GM13976 (cell line): ENCODE measurements at regions not wholly inside any gene's neighbourhood (a gene's known extent, or its start where the extent isn't known, plus 50 kb on each side); places are given as distances from the start of the nearest gene placed in this dataset.

ENCODE experiments used
- DNase-seq: peaks from one replicate; pipeline ENCODE4 v3.0.0; 2012; ENCODE audit warnings: low spot score
- in situ Hi-C: fragments of 300-500 bp; cut with MboI; formaldehyde crosslinking; loops from one replicate; pipeline ENCODE4 v1.12.0; 2022; ENCODE audit warnings: low sequenced_read_pairs, mixed read lengths, inconsistent platforms; ENCODE audit not compliant: unreplicated experiment
- TF ChIP-seq, protein P1 (sequence below): IDR thresholded peaks from 2 replicates; pipeline ENCODE4 v1.5.1; 2012; ENCODE audit warnings: borderline replicate concordance, mild to moderate bottlenecking; ENCODE audit not compliant: insufficient read depth; ENCODE audit errors: extremely low read depth, missing control alignments, control extremely low read depth

DNA sequence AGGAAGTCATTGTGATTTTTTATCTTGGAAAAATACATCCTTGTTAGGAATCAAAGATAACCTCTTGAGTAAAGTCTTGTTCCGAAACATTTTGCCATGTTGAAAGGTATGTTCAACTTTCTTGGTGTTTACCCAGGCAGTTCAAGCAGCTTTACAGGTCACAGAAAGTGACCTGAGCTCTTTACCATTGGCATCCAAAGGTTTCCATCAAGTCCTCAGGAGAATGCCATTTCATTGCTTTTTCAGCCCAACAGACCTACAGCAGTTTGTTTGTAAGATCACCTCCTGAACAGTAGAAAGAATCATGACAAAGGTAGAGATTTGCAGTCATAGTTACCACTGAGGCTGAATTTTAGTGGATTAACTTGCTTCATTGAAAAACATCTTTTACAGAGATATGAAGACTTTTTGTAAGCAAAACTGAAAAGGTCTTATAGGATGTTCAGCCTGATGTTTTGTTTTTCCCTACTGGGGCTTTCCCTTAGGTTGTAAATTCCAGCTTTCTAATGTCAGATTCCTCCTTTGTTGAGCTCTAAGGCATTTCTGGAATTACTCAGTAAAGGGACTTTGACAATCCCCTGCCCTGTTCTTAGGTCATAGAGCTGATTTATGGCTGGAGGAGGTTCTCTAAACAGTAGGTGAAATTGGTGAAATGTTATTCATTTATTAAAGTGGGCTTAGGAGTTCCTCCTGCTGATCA is 236.8 kb upstream of the RBMS1 start:
- TF ChIP-seq, protein P1, sequence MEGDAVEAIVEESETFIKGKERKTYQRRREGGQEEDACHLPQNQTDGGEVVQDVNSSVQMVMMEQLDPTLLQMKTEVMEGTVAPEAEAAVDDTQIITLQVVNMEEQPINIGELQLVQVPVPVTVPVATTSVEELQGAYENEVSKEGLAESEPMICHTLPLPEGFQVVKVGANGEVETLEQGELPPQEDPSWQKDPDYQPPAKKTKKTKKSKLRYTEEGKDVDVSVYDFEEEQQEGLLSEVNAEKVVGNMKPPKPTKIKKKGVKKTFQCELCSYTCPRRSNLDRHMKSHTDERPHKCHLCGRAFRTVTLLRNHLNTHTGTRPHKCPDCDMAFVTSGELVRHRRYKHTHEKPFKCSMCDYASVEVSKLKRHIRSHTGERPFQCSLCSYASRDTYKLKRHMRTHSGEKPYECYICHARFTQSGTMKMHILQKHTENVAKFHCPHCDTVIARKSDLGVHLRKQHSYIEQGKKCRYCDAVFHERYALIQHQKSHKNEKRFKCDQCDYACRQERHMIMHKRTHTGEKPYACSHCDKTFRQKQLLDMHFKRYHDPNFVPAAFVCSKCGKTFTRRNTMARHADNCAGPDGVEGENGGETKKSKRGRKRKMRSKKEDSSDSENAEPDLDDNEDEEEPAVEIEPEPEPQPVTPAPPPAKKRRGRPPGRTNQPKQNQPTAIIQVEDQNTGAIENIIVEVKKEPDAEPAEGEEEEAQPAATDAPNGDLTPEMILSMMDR, result no peak
- in situ Hi-C loops, result no loop called here

DNA sequence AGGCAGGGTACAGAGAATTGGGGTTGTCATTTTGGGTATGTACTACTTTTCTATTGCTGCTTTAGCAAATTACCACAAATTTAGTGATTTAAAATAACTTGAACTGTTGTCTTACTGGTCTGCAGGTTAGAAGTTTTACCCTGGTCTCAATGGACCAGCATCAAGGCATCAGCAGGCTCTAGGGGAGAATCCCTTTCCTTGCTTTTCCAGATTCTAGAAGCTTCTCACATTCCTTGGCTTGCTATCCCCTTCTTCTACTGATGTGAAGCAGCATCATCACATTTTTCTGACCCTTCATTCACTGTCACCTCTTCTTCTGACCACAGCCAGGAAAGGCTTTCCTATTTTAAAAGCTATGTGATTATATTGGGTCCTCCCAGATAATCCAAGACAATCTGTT is 237.8 kb upstream of the RBMS1 start:
- no peak for DNase-seq
- in situ Hi-C loops, result no loop called here

More for the DNA sequence above, 236.8 kb upstream of the RBMS1 start:
- no peak for DNase-seq

DNA sequence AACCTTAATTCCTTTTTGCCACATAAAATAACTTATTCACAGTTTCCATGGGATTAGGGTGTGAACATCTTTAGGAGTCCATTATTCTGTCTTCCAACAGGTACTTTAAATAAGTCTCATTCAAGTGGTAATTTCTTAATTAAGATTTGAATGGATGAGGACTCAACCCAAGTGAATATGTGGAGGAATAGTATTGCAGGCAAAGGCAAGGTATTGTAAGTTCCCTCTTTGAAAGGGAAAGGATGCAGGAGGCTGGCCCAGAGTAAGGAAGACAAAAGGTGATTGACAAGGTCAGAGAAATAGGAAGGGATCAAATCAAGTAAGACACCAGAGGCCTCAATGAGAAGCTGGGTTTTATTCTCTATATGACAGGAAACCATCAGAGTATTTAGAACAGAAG is 238.2 kb upstream of the RBMS1 start:
- no peak for DNase-seq
- TF ChIP-seq, protein P1, result no peak
- in situ Hi-C loops, result no loop called here

More for the DNA sequence above, 237.8 kb upstream of the RBMS1 start:
- TF ChIP-seq, protein P1, result no peak

DNA sequence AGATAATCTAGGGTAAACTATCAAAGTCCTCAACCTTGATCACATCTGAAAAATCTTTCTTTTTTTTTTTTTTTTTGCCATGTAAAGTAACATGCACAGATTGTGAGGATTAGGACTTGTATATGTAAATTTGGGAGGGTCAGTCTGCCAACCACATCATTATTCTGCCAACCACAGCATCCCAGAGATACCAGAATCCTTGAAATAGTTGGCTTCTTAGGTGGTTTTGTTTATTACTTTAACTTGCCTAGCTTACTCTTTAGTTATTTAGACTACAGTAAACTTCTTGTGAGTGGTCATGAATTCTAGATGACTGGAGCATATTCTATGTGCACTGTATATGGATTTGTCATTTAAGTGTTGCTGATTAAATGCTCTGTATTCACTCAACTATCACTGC is 242.1 kb upstream of the RBMS1 start:
- in situ Hi-C loops, result no loop called here
- no peak for DNase-seq
- TF ChIP-seq, protein P1, result no peak

DNA sequence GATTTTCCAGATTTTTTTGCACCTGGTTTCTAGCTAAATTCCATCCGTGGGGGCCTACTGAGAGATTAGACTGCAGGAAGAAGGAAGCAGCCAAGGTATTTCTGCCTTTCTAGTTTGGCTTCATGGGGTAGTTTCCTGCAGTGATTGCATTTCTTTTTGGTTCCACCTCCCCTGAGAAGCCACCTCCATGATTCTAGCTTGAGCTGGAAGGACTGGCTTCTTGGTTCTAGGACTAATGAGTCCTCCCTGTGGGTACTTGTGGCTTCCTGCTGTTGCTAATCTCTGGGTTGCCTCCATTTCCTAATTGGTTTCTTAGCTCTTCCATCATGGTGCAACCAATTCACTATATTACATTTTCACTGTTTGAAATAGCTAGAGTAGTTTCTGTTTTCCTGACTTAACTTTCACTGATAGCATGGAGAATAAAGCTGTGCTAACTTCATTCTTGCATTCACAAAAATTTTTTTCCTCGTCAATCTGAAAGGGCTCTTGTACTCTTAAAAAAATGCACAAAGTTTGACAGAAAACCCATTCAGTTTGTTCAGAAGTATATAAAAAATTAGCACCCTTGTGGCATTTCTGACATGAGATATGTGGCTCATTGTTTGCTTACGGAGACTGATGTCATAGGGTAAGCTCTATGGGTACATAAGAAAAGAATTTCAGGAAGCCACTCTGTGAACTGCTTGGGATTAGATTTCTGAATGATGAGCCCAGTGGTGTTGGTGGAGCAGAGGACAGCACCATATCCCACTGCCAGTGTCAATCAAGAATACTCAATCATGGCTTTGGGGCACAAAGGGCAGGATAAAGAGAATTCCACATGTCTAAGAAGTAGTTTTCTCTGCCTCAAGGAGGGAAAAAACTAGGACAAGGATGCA is 242.8 kb upstream of the RBMS1 start:
- in situ Hi-C loops, result no loop called here
- TF ChIP-seq, protein P1, result no peak
- DNase-seq, result no peak

DNA sequence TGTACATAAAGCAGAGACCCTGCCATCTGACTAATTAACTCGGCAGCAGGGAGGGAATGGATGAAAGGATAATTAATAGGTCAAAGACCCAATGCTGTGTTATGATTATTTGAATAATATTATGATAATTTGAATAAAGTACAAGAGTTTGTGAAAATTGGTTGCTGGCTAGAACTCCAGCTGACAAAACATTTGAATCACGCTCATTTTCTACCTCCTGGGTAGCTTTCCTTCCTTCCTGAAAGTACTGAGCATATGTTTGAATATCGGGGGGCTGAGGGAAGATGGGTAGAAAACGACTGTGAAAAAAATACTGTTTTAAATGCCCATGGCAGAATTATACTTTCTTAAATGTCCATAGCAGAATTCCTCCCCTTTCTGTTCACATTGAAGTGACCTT is 243.6 kb upstream of the RBMS1 start:
- DNase-seq, result no peak
- TF ChIP-seq, protein P1, result no peak
- in situ Hi-C loops, result no loop called here
